ENCODE measurements at regions not wholly inside any gene's neighbourhood (a gene's known extent, or its start where the extent isn't known, plus 50 kb on each side); places are given as distances from the start of the nearest gene placed in this dataset.

DNA sequence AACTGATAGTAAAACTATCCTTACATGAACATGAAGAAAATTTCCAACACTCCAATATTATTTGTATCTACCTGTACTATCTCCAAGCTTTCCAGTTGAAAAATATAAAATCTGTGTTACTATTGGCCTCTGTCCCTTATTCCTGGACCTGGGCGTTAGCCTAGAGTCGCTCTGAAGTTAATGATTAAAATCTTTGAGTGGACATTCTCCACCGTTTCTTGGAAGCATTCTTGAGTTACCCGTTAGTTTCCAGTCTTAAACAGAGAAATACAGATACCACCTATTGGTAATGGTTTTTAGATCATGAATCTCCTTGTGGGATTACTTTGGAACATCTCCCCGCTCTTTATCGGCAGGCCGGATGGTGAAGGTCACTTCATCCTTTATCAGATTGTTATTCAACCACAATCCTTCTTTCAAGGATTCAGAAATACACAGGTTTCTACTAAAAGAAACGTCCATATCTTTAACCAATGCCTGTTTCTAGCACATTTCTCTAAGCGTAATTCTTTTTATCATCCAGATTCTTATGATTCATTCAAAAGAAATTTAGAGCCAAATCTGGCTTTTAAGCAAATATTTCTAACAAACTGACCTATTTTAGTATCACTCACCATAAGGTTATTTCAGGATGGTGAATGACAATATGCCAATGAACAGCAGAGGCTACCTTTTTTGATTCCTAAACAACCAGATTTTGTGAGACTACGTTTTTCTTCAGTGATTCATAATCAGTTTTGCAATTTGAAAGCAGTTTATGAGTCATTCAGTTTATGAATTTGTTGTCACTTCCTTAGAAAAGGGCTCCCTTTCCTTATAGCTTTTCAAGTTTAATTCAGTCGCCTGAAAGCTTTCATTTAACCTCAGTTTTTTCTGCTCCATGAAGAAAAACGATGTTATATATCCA, 70.2 kb upstream of the ERRFI1 start:
- DNase-seq = no peak
- intact Hi-C loops (cut with DNase I) = no loop called here

DNA sequence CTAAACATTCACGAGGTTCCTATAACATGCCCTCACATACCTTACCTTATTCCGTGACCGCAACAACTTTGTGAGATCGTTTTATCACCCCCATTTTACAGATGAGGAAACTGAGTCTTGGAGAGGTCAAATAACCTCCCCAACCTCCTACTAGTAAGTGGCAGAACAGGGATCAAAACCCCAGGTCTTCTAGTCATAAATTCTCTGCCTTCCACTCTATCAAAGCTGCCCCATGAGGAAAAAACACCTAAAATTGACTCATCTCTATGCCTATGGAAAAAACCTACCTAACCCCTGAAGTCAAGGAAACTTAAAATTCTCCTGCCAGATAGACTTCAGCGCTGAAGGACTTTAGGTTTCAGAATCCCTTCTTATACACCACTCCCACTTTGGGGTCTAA, 69.5 kb upstream of the ERRFI1 start:
- no peak for DNase-seq
- intact Hi-C loops (cut with DNase I) = no loop called here

DNA sequence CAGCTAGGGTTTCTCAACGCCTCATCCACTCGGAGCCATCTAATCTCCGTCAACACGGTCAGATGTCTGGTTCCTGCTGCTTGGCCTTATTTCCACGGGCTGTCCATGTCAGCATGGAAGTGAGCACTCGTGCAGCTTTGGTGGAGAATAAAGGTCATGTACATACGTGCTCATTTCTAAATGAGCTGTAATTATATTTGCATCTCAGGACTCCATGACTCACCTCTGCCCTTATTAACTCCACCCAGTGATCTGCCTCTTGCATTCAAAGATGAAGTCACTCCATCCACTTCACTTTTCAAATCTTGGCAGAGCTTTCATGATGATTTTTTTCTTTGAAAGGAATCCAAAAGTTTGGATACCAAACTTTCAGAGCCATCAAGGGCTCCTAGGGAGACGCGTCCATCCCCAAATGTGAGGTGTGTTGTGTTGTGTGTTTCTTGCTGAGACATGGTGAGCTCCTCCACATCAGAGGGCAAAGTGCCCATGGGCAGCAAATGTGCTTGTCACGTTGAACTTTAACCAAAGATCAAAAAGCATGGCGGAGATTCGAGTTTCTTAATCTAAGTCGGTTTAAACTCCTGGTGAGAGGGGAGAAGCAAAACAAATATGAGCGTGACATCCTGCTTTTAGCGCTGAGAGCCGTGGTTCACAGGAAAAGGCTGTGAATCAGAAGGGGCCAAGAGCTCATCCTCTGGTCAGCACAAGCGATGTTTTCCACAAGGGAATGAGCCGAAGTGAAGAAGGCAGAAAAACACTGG, 68.6 kb upstream of the ERRFI1 start:
- intact Hi-C loops (cut with DNase I) = no loop called here

DNA sequence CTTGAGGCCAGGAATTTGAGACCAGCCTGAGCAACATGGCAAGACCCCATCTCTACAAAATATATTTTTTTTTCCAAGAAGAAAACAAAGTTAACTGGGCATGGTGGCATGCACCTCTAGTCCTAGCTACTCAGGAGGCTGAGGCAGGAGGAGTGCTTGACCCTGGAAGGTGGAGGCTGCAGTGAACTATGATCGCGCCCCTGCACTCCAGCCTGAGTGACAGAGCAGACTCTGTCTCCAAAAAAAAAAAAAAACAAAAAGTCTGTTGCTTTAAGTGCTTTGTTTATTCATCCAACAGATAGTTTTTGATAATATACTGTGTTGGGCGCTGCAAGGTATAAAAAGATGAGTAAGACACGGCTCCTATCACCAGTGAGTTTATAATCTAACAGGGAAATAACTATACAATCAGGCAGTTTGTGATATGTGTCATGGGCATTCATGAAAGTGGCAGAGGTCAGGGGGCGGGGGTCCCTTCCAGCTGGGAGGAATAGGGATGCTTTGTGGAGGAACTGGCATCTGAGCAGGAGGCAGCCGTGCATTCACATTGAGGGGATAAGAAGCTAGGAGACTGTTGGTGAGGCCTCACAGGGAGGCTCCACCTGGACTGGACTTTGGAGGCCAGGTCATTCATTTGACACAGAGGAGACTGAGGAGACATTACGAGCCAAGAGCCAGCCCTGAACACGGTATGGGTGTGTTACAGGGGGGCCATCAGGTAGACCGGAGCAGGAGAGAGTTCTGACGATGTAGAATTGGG, 67.3 kb upstream of the ERRFI1 start:
- intact Hi-C loops (cut with DNase I) = no loop called here
- no peak for DNase-seq

More for the DNA sequence above, 68.6 kb upstream of the ERRFI1 start:
- DNase-seq = no peak

DNA sequence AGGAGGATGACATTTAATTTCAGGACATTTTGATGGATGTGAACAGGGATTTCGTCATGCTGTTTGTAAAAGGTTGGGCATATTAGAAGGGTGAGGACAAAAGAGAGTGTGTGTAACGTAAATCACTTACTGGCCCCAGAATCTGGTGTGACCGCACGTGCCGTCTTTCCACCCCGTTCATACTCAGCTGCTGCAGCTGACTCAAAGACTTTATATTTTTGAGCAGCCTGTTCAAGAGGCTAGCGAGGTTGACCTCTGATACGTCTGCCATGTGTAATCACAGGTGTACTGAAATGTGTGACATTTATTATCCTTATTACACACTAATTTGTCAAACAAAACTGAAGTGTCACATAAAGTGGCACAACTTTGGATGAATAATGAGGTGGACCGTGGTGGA, 66.5 kb upstream of the ERRFI1 start:
- intact Hi-C loops (cut with DNase I) = no loop called here

DNA sequence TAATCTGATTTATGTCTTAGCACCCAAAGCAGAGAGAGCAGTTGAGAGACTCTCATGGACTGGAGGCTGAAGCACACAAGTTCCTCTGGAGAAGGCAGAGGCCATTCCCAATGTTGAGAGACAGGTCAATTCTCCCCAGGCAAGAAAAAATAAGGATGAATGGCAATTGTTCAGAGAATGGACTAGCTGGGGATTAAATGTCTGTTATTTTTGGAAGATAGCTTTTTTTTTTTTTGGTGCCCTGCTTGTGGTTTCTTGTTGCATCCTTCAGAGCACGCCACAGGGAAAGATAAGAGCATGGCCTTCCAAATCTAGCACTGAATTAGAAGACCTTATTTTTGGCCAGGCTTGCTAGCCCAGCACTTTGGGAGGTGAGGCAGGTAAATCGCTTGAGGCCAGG, 65.6 kb upstream of the ERRFI1 start:
- no peak for DNase-seq
- intact Hi-C loops (cut with DNase I) = no loop called here

More for the DNA sequence above, 66.5 kb upstream of the ERRFI1 start:
- no peak for DNase-seq

DNA sequence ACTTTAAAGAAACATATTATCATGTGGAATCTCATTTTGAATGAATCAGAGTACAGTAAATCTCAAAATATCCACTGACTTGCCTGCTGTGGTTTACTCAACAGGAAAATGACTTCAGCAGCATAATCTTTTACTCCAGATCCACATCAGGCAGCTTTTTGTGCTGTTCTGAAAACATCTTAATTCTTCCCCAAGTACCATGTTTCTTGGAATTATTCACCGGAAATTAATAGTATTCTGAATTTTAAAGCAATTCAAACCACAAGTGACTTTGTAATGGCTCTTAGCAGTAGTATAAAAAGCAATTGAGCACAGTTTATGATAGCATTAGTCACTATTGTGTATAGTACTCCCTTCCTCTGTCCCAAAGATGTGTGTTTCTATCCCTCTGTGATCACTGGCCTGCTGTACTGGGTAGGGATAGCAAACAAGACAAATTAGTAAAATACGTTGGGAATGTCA, 64.2 kb upstream of the ERRFI1 start:
- no peak for DNase-seq

DNA sequence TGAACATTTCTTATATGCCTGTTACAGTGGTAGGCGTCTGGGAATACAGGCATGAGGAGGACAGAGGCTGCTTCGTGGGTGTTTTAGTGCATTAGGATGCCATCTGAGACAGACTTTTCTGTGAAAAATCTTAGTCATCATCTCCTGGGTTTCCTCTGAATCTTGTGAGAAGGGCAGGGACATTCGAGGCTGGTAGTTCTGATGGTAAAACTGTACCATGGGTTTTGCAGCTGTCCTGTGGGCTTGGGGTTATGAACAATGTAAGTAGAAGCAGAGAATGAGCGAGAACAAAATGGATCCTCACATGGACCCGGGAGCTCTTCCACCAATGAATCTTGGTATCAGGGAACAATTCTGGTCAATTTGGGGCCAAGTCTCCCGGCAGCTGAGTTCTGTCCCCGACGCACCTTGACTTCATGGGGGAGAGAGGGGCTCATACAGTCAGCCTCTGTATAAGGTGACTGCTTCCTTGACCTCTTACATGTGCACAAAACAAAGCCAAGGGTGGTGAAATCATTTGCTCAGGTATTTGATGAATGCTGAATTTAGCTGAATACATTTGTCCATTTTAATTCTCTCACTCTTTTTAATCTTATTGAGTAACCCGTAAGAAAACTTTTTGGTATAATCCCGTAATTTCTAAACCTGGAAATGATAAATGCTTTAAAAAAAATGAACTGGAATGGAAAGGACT, 63.6 kb upstream of the ERRFI1 start:
- DNase-seq = no peak
- intact Hi-C loops (cut with DNase I) = no loop called here

More for the DNA sequence above, 64.2 kb upstream of the ERRFI1 start:
- intact Hi-C loops (cut with DNase I) = no loop called here

DNA sequence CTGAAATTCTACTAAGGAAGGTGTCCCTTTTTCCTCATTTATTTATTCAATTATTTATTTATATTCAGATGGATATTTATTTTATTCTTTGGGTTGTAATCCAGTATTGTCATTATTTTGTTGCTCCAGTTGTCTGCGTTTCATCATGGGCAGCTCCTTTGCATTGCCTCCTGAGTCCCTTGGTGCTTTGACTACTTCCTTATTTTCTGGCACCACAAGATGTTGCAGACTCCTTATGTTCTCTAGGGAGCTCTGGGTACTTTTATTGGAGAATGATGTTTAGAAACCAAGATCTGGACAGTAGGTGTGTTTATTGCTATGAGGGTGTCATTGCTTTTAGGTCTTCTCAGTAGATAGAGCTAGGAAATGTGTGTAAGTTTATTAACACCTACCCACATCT, 59.9 kb upstream of the ERRFI1 start:
- intact Hi-C loops (cut with DNase I) = no loop called here
- no peak for DNase-seq

DNA sequence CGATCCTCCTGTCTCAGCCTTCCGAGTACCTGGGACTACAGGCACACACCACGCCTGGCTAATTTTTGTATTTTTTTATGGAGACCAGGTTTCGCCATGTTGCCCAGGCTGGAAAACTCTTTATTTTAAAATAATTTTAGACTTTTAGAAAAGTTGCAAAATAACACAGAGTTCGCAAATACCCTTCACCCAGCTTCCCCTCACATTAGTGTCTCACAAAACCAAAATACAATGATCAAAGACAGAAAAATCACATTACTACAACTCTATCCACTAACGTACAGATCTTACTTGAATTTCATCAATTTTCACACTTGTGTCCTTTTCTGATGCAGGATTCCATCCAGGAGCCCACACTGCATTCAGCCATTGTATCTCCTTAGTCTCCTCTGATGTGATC, 58.8 kb upstream of the ERRFI1 start:
- no peak for DNase-seq
- intact Hi-C loops (cut with DNase I) = no loop called here

DNA sequence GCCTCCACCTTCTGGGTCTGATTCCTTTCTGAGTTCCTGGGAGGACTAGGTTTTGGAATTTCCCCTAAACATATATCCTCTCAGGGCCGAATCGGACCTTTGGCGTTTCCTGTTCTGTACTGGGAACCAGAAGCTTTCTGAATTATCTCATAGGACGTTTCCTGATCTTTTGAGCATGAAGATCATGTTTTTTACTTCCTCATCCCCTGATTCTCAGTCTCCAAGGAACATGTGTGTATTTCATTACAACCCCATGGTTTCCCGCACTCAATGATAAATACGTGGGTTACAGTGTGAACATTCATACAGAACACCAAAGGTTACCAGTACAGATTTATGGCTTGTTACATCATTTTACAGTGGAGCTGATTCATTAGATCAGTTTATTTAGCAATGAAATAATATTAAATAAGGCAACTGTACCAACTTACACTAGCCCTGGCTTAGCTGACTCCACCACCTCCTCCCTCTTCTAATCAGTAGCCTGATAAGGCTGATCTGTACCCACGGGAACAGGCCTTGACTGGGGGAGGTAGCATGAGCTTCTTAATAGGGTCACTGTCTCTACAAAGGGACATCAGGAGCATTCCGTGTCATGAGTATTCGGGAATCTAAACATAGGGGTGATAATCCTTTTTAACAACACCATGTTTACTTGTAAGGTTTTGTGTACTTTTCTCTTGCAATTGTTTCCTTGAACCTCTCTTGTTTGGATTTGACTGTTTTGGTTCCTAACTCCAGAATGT, 57.8 kb upstream of the ERRFI1 start:
- no peak for DNase-seq
- intact Hi-C loops (cut with DNase I) = no loop called here

DNA sequence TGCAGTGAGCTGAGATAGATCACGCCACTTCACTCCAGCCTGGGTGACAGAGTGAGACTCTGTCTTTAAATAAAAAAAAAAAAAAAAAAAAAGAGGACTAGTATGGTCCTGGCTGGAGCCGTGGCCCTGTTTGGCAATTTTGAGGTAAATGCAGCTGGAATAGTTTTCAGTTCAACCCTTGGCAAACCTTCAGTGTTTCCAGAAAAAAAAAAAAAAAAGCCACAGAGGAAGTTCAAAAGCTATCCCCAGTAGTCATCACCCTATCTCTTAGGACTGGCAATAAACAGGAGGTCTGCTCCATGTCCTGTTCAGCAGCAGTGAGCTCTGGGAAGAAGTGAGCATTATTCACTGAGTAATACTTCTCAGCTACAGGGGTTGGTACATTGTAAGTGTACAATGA, 56.8 kb upstream of the ERRFI1 start:
- intact Hi-C loops (cut with DNase I) = no loop called here
- DNase-seq = no peak

DNA sequence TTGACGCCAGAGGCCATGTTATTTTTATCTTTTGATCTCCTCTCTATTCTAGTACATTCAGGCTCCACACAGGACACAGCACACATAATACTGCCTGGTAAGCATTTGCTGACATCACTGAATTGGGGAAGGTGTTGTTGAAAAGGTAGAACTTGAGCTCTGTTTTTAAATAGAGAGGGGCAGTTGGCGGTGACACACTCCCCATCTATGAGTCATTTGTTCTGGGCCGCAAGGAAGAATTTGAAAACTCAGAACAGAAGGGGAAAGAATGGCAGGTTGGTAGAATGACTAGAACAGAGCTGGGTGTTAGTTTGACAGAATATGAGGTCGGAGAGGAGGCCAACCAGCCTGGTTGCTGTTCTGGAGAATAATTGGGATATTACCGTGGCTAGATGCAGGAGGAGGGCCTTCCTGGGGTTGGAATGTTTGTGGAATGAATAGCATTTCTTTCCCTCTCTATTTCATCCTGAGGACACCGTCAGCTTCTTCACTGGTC, 52.1 kb upstream of the ERRFI1 start:
- DNase-seq = no peak
- intact Hi-C loops (cut with DNase I) = no loop called here

DNA sequence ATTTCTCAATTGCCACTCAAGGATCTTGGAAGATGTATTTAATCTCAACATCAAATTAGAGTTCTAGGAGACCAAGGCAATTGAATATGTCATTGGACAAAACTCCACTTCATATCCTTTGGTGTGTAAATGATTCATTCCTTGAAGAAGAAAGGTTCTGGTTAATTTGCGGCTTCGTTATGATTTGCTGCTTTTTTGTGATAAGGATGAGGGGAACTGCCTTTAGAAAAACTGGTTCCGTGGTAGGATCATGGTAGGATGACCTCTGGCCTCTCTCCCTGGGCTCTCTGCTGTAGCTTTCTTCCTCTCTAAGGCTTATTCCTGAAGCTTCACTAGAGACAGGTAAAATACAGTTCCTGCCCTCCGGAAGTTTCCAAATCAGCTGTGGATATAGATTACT, 51.5 kb upstream of the ERRFI1 start:
- intact Hi-C loops (cut with DNase I) = no loop called here
- no peak for DNase-seq

DNA sequence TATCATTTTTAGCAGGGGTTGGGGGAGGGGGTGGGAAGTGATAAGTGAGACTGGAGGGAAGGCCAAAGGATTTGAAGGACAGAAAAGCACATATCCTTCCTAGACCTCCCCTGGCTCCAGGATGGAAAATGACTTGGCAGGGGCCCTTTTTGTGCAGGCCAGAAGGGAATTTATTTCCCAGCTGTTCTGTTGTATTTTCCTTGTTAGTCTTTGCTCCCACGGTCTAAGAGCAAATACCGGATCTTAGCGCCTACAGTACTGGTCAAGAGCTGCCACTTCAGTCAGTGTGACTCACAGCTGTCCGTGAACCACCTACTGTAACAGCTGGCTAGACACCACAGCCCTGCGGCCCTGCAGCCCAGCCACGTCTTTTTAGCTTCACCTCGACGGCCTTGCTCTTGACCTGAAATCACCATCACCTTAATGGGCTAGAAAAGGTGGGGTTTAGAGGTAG, 51.0 kb upstream of the ERRFI1 start:
- DNase-seq = no peak
- intact Hi-C loops (cut with DNase I) = no loop called here

DNA sequence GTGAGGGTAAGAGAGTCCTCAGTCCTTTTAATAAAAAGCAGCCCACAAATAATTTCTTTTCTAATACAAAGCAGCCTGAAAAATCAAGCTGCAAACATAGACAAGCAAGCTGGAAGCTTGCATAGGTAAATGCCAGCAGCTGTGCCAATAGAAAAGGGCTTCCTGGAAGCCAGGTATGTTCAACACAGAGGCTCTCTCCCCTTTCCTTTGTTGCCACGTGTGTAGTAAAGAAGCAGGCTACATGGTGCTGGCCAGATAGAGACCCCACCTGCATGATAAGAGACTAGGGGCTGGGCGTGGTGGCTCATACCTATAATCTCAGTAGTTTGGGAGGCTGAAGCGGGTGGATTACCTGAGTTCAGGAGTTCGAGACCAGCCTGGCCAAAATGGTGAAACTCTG, 50.1 kb upstream of the ERRFI1 start:
- no peak for DNase-seq
- intact Hi-C loops (cut with DNase I) = no loop called here

Measured in posterior cingulate gyrus (tissue), 11 donors.